Ovary (tissue), 7 donors: ENCODE measurements at regions not wholly inside any gene's neighbourhood (a gene's known extent, or its start where the extent isn't known, plus 50 kb on each side); places are given as distances from the start of the nearest gene placed in this dataset.

ENCODE experiments used
- DNase-seq, 5 donors: peaks; one replicate each; pipeline ENCODE4 v3.0.0-alpha.2; 2019 to 2020
- H3K27ac ChIP-seq, 2 donors: fragments of 200-600 bp; one replicate each; pipeline versions ENCODE4 v1.5.1 to v1.8.0; 2019 to 2022
- H3K27me3 ChIP-seq: fragments of 200-600 bp; one replicate; pipeline ENCODE4 v1.8.0; 2022
- H3K36me3 ChIP-seq: fragments of 200-600 bp; sonication (generic); one replicate; pipeline ENCODE4 v1.5.1; 2019
- H3K4me1 ChIP-seq: one replicate; pipeline ENCODE4 v1.8.1; 2013; ENCODE audit warnings: mild to moderate bottlenecking, moderate library complexity; ENCODE audit not compliant: insufficient read depth
- H3K4me3 ChIP-seq: fragments of 200-600 bp; sonication (generic); one replicate; pipeline ENCODE4 v1.5.1; 2017
- H3K9me3 ChIP-seq, 2 donors: fragments of 200-600 bp in 1 of 2; sonication (generic) in 1 of 2; one replicate each; pipeline versions ENCODE4 v1.5.1 to v1.8.1; 2013 to 2019; ENCODE audit warnings: mild to moderate bottlenecking in 1 of 2, moderate library complexity in 1 of 2
- EP300 ChIP-seq: sonication (generic); formaldehyde crosslinking; IDR thresholded peaks from one replicate; pipeline ENCODE4 v1.6.1; 2017; ENCODE audit warnings: antibody characterized with exemption
- POLR2A ChIP-seq: fragments of 450-650 bp; IDR thresholded peaks from one replicate; pipeline ENCODE4 v1.6.1; 2017; ENCODE audit warnings: antibody characterized with exemption, mild to moderate bottlenecking, moderate library complexity
- WGBS, 3 donors: extraction: QIAGEN DNeasy Blood & Tissue Kit in 1 of 3; methylation state at CpG; one replicate each; pipeline versions ENCODE4 v1.1.5 to v1.1.7; 2013 to 2017; 5-methylcytosine and 5-hydroxymethylcytosine counted together
- intact Hi-C, 4 donors: fragments of 100-400 bp; cut with DNase I; formaldehyde crosslinking; loops; one replicate each; pipeline versions ENCODE4 v1.11.0 to v1.15.1; 2022 to 2023
- TF ChIP-seq, protein P1 (sequence below), 3 donors: fragments of 450-650 bp in 2 of 3; fragments of 200-600 bp in 1 of 3; IDR thresholded peaks; one replicate each; pipeline versions ENCODE4 v1.5.1 to v1.8.0; 2016 to 2022; ENCODE audit warnings: antibody characterized with exemption in 3 of 3, mild to moderate bottlenecking in 1 of 3
- donor health status: DM: no; HTN: no; CAD: no; lungs with moderate emphysema.
- donor health status: DM: no; HTN: no; CAD: no.
- donor health status: Bipolar disorder and iron deficiency.
- donor health status: DM: no; HTN: no; CAD: no.
- donor health status: DM: yes; HTN: yes; CAD: no.

DNA sequence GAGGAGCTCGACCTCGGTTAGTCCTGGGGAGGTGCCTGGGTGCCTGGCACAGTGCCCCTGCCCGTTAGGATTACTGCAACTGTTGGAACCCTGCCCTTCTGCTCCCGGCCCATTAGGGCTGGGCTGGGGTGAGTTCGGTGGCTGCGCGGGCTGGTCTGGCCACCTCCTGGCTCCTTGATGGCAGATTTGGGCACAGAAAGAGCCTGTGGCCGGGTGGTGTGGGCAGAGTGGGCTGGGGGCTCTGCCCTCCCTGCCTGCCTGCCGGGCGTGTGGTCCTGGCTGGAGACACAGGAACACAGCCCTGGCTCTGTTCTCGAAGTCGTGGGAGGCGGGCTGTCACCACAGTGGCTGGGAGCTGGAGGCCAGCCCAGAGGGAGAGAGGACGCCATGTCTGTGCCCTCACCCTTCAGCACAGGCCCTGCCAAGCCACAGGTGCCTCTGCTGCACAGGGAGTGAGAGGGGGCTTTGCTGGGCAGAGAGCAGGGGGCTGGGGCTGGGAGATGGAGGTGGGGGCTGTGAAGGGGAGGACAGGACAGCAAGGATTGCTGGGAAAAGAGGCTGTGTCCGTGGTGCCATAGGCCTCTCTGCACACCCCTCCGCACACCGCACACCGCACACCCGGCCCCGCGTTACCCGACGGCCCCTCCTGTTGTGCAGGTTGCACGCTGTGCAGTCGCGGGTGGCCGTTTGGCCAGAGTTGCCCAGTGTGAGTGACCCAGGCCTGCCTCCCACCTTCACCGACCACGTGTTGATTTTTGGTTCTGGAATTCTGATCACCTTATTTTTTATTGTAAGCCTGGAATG lies 236.6 kb upstream of the GSE1 start:
- H3K27ac ChIP-seq, result no peak overlapping the region
- no peaks in the 10 kb centered on the region for H3K27me3 ChIP-seq
- 77 to 83% (median 77%) methylated on average over 26 to 29 of the region's 29 CpGs for WGBS, 3 donors
- H3K36me3 ChIP-seq, result no peaks in the 10 kb centered on the region
- TF ChIP-seq POLR2A (no peak), EP300 (no peak)
- TF ChIP-seq, protein P1, sequence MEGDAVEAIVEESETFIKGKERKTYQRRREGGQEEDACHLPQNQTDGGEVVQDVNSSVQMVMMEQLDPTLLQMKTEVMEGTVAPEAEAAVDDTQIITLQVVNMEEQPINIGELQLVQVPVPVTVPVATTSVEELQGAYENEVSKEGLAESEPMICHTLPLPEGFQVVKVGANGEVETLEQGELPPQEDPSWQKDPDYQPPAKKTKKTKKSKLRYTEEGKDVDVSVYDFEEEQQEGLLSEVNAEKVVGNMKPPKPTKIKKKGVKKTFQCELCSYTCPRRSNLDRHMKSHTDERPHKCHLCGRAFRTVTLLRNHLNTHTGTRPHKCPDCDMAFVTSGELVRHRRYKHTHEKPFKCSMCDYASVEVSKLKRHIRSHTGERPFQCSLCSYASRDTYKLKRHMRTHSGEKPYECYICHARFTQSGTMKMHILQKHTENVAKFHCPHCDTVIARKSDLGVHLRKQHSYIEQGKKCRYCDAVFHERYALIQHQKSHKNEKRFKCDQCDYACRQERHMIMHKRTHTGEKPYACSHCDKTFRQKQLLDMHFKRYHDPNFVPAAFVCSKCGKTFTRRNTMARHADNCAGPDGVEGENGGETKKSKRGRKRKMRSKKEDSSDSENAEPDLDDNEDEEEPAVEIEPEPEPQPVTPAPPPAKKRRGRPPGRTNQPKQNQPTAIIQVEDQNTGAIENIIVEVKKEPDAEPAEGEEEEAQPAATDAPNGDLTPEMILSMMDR (IDR thresholded peaks at IDR 0.05), result no peak
- H3K4me3 ChIP-seq, result no peak overlapping the region
- H3K4me1 ChIP-seq, result peaks cover 12% of the 10 kb centered on the region
- intact Hi-C loops, result no loop called here
- DNase-seq, result no peak
- H3K9me3 ChIP-seq, result no peaks in the 10 kb centered on the region

GRCh38 chr16:85377388-85378144 lies 235.6 kb upstream of the GSE1 start:
- TF ChIP-seq, protein P1 (IDR thresholded peaks at IDR 0.05), result no peak
- TF ChIP-seq POLR2A, result no peak
- no peak for TF ChIP-seq EP300
- DNase-seq, result no peak
- 55 to 75% (median 61%) methylated on average over 15 to 16 of the region's 16 CpGs for WGBS, 3 donors
- Histone ChIP-seq H3K4me3 (no peak overlapping the region), H3K9me3 (no peaks in the 10 kb centered on the region), H3K36me3 (no peaks in the 10 kb centered on the region), H3K27ac (no peak overlapping the region), H3K27me3 (no peaks in the 10 kb centered on the region), H3K4me1 (peaks cover 14% of the 10 kb centered on the region)
- intact Hi-C loops, result no loop called here

- Histone ChIP-seq H3K9me3 (no peaks in the 10 kb centered on the region), H3K4me3 (no peak overlapping the region), H3K27ac (no peak overlapping the region), H3K4me1 (peaks cover 14% of the 10 kb centered on the region), H3K36me3 (no peaks in the 10 kb centered on the region), H3K27me3 (no peaks in the 10 kb centered on the region)
- intact Hi-C loops, result no loop called here
- DNase-seq, result no peak
- 80 to 89% (median 86%) methylated on average over 12 to 16 of the region's 16 CpGs for whole genome bisulfite sequencing, 3 donors
- no peak for TF ChIP-seq POLR2A
- no peak for TF ChIP-seq EP300
- TF ChIP-seq, protein P1 (IDR thresholded peaks at IDR 0.05), result no peak
Observed at GRCh38 chr16:85378145-85379040, 234.7 kb upstream of the GSE1 start.
